ENCODE measurements at regions not wholly inside any gene's neighbourhood (a gene's known extent, or its start where the extent isn't known, plus 50 kb on each side); places are given as distances from the start of the nearest gene placed in this dataset.
A peak's percentile ranks its signal among the peaks of the same experiment; 100 is the strongest.

GRCh38 chr2:200039724-200040650 is 84.6 kb downstream of the MAIP1 start:
- H3K4me3 ChIP-seq (ENCODE audit: low read depth, low read length): no peak overlapping the region
- no peak overlapping the region for H3K9ac ChIP-seq (ENCODE audit: low read depth, low read length)
- no peaks in the 10 kb centered on the region for H3K27me3 ChIP-seq (ENCODE audit: control insufficient read depth, insufficient read depth, low read length)
- no peak overlapping the region for H3K27ac ChIP-seq (ENCODE audit: low read depth, low read length)
- no peaks in the 10 kb centered on the region for H3K36me3 ChIP-seq (ENCODE audit: control insufficient read depth, insufficient read depth, low read length)
- H3K4me1 ChIP-seq (ENCODE audit: control insufficient read depth, insufficient read depth, low read length): peaks cover 14% of the 10 kb centered on the region; the same call in 1 of the 2 replicates
- 0 out of 2 replicates have a peak, but pooled peaks cover 3% of the 10 kb centered on the region for H3K9me3 ChIP-seq (ENCODE audit: control insufficient read depth, insufficient read depth, low read length)

- Histone ChIP-seq H3K4me3 (ENCODE audit: low read depth, low read length) (no peak overlapping the region), H3K9me3 (ENCODE audit: control insufficient read depth, insufficient read depth, low read length) (peaks cover 11% of the 10 kb centered on the region), H3K9ac (ENCODE audit: low read depth, low read length) (no peak overlapping the region), H3K27ac (ENCODE audit: low read depth, low read length) (no peak overlapping the region), H3K36me3 (ENCODE audit: control insufficient read depth, insufficient read depth, low read length) (no peaks in the 10 kb centered on the region), H3K27me3 (ENCODE audit: control insufficient read depth, insufficient read depth, low read length) (no peaks in the 10 kb centered on the region), H3K4me1 (ENCODE audit: control insufficient read depth, insufficient read depth, low read length) (peaks cover 14% of the 10 kb centered on the region; the same call in 1 of the 2 replicates)
These were observed 85.4 kb downstream of the MAIP1 start for GRCh38 chr2:200040831-200041230.

GRCh38 chr2:200041639-200042038 is 86.3 kb downstream of the MAIP1 start:
- Histone ChIP-seq H3K4me3 (ENCODE audit: low read depth, low read length) (no peak overlapping the region), H3K9ac (ENCODE audit: low read depth, low read length) (no peak overlapping the region), H3K27ac (ENCODE audit: low read depth, low read length) (no peak overlapping the region), H3K36me3 (ENCODE audit: control insufficient read depth, insufficient read depth, low read length) (no peaks in the 10 kb centered on the region), H3K9me3 (ENCODE audit: control insufficient read depth, insufficient read depth, low read length) (peaks cover 15% of the 10 kb centered on the region), H3K27me3 (ENCODE audit: control insufficient read depth, insufficient read depth, low read length) (no peaks in the 10 kb centered on the region), H3K4me1 (ENCODE audit: control insufficient read depth, insufficient read depth, low read length) (peaks cover 14% of the 10 kb centered on the region; the same call in 1 of the 2 replicates)

GRCh38 chr2:200042102-200042735 is 86.8 kb downstream of the MAIP1 start:
- H3K9me3 ChIP-seq (ENCODE audit: control insufficient read depth, insufficient read depth, low read length): peaks cover 15% of the 10 kb centered on the region
- H3K27ac ChIP-seq (ENCODE audit: low read depth, low read length): no peak overlapping the region
- peaks cover 14% of the 10 kb centered on the region; the same call in 1 of the 2 replicates for H3K4me1 ChIP-seq (ENCODE audit: control insufficient read depth, insufficient read depth, low read length)
- no peaks in the 10 kb centered on the region for H3K36me3 ChIP-seq (ENCODE audit: control insufficient read depth, insufficient read depth, low read length)
- H3K27me3 ChIP-seq (ENCODE audit: control insufficient read depth, insufficient read depth, low read length): no peaks in the 10 kb centered on the region
- no peak overlapping the region for H3K9ac ChIP-seq (ENCODE audit: low read depth, low read length)
- H3K4me3 ChIP-seq (ENCODE audit: low read depth, low read length): no peak overlapping the region

- H3K9ac ChIP-seq (ENCODE audit: low read depth, low read length): no peak overlapping the region
- H3K36me3 ChIP-seq (ENCODE audit: control insufficient read depth, insufficient read depth, low read length): no peaks in the 10 kb centered on the region
- H3K4me3 ChIP-seq (ENCODE audit: low read depth, low read length): no peak overlapping the region
- no peaks in the 10 kb centered on the region for H3K27me3 ChIP-seq (ENCODE audit: control insufficient read depth, insufficient read depth, low read length)
- peaks cover 14% of the 10 kb centered on the region; the same call in 1 of the 2 replicates for H3K4me1 ChIP-seq (ENCODE audit: control insufficient read depth, insufficient read depth, low read length)
- H3K9me3 ChIP-seq (ENCODE audit: control insufficient read depth, insufficient read depth, low read length): peaks cover 15% of the 10 kb centered on the region
- H3K27ac ChIP-seq (ENCODE audit: low read depth, low read length): no peak overlapping the region
These were observed 87.6 kb downstream of the MAIP1 start for GRCh38 chr2:200042944-200043343.

- Histone ChIP-seq H3K4me1 (ENCODE audit: control insufficient read depth, insufficient read depth, low read length) (peaks cover 12% of the 10 kb centered on the region; the same call in 1 of the 2 replicates), H3K4me3 (ENCODE audit: low read depth, low read length) (no peak overlapping the region), H3K27ac (ENCODE audit: low read depth, low read length) (no peak overlapping the region), H3K9me3 (ENCODE audit: control insufficient read depth, insufficient read depth, low read length) (peaks cover 15% of the 10 kb centered on the region), H3K27me3 (ENCODE audit: control insufficient read depth, insufficient read depth, low read length) (no peaks in the 10 kb centered on the region), H3K36me3 (ENCODE audit: control insufficient read depth, insufficient read depth, low read length) (no peaks in the 10 kb centered on the region), H3K9ac (ENCODE audit: low read depth, low read length) (no peak overlapping the region)
These were observed 89.1 kb downstream of the MAIP1 start for GRCh38 chr2:200044453-200044852.

DNA sequence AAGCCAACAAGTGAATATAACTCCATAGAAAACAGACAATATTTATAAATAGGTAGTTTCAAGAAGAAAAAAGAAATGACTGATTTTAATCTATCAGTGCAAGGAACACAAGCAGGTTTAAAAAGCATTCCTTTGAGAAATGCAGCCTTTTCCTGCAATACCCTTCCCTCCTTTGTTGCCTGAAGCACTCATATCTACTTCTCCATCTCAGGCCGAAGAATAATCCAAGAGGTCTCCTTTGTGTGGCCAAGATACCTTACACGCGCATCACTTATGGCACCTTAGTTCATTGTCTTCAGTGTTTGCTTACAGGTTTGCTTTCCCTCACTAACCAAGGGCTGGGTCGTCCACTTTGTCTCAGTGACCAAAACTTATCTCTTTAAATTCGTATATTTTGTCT is 93.0 kb downstream of the MAIP1 start:
- Histone ChIP-seq H3K4me3 (ENCODE audit: low read depth, low read length) (no peak overlapping the region), H3K27me3 (ENCODE audit: control insufficient read depth, insufficient read depth, low read length) (no peaks in the 10 kb centered on the region), H3K4me1 (ENCODE audit: control insufficient read depth, insufficient read depth, low read length) (no peaks in the 10 kb centered on the region), H3K9me3 (ENCODE audit: control insufficient read depth, insufficient read depth, low read length) (peaks cover 15% of the 10 kb centered on the region), H3K36me3 (ENCODE audit: control insufficient read depth, insufficient read depth, low read length) (no peaks in the 10 kb centered on the region), H3K9ac (ENCODE audit: low read depth, low read length) (no peak overlapping the region), H3K27ac (ENCODE audit: low read depth, low read length) (no peak overlapping the region)

DNA sequence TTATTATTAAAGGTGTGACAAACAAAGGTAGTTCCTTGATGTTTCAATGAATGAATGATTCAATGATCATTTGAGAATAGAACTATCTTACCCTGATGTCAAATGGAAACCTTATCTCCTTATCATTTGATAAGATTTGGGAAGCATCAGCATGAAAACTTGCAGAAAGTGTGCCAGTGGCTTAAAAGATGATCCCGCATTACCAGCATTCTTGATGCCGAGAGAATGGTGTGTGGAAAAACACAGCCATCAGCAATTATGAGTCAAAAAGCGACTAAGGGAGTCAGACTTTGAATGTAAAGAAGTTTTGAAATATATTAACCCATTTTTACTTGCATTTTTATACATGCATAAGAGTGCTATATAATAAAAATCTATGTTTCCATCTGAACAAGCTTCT is 93.7 kb downstream of the MAIP1 start:
- H3K9ac ChIP-seq (ENCODE audit: low read depth, low read length): no peak overlapping the region
- H3K4me3 ChIP-seq (ENCODE audit: low read depth, low read length): no peak overlapping the region
- no peak overlapping the region for H3K27ac ChIP-seq (ENCODE audit: low read depth, low read length)
- H3K27me3 ChIP-seq (ENCODE audit: control insufficient read depth, insufficient read depth, low read length): no peaks in the 10 kb centered on the region
- H3K9me3 ChIP-seq (ENCODE audit: control insufficient read depth, insufficient read depth, low read length): peaks cover 15% of the 10 kb centered on the region
- no peaks in the 10 kb centered on the region for H3K4me1 ChIP-seq (ENCODE audit: control insufficient read depth, insufficient read depth, low read length)
- no peaks in the 10 kb centered on the region for H3K36me3 ChIP-seq (ENCODE audit: control insufficient read depth, insufficient read depth, low read length)

- Histone ChIP-seq H3K4me1 (ENCODE audit: control insufficient read depth, insufficient read depth, low read length) (no peaks in the 10 kb centered on the region), H3K9ac (ENCODE audit: low read depth, low read length) (no peak overlapping the region), H3K9me3 (ENCODE audit: control insufficient read depth, insufficient read depth, low read length) (peaks cover 2% of the 10 kb centered on the region), H3K27me3 (ENCODE audit: control insufficient read depth, insufficient read depth, low read length) (no peaks in the 10 kb centered on the region), H3K27ac (ENCODE audit: low read depth, low read length) (peak overlapping the region; percentile 18), H3K4me3 (ENCODE audit: low read depth, low read length) (no peak overlapping the region), H3K36me3 (ENCODE audit: control insufficient read depth, insufficient read depth, low read length) (no peaks in the 10 kb centered on the region)
These were observed 95.7 kb downstream of the MAIP1 start for GRCh38 chr2:200050921-200051610.

DNA sequence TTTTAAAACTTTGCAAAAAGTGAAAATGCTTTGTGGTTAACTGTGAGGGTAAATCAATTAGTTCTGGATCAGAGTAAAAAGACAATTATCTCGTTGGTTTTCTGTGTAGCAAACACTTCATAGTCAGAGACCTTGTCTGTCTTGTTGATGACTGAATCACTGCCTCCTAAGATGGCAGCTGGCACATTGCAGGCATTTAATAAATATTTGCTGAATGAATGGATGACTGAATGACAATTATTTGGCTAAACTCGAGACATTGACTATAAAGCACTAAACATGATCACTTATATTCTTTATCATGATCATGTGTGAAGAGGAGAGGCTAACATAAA is 96.2 kb downstream of the MAIP1 start:
- Histone ChIP-seq H3K9me3 (ENCODE audit: control insufficient read depth, insufficient read depth, low read length) (no peaks in the 10 kb centered on the region), H3K4me3 (ENCODE audit: low read depth, low read length) (no peak overlapping the region), H3K27me3 (ENCODE audit: control insufficient read depth, insufficient read depth, low read length) (no peaks in the 10 kb centered on the region), H3K9ac (ENCODE audit: low read depth, low read length) (no peak overlapping the region), H3K4me1 (ENCODE audit: control insufficient read depth, insufficient read depth, low read length) (no peaks in the 10 kb centered on the region), H3K36me3 (ENCODE audit: control insufficient read depth, insufficient read depth, low read length) (no peaks in the 10 kb centered on the region), H3K27ac (ENCODE audit: low read depth, low read length) (no peak overlapping the region)

- H3K4me1 ChIP-seq (ENCODE audit: control insufficient read depth, insufficient read depth, low read length): no peaks in the 10 kb centered on the region
- no peak overlapping the region for H3K27ac ChIP-seq (ENCODE audit: low read depth, low read length)
- H3K4me3 ChIP-seq (ENCODE audit: low read depth, low read length): no peak overlapping the region
- H3K36me3 ChIP-seq (ENCODE audit: control insufficient read depth, insufficient read depth, low read length): no peaks in the 10 kb centered on the region
- H3K9ac ChIP-seq (ENCODE audit: low read depth, low read length): no peak overlapping the region
- no peaks in the 10 kb centered on the region for H3K27me3 ChIP-seq (ENCODE audit: control insufficient read depth, insufficient read depth, low read length)
- H3K9me3 ChIP-seq (ENCODE audit: control insufficient read depth, insufficient read depth, low read length): no peaks in the 10 kb centered on the region
These were observed 97.2 kb downstream of the MAIP1 start for GRCh38 chr2:200052627-200053026.

All from HUES48 (cell line).